ENCODE measurements at regions not wholly inside any gene's neighbourhood (a gene's known extent, or its start where the extent isn't known, plus 50 kb on each side); places are given as distances from the start of the nearest gene placed in this dataset.

- no peak for FAIRE-seq
- TF ChIP-seq CTCF (IDR thresholded peaks at IDR 0.05; ENCODE audit: insufficient read depth, missing control alignments): no peak
- no peak for DNase-seq (ENCODE audit: insufficient read length, low spot score)
These were observed 201.0 kb upstream of the NEIL3 start for GRCh38 chr4:177108708-177109107.

GRCh38 chr4:177109769-177110168, 199.9 kb upstream of the NEIL3 start:
- FAIRE-seq: no peak
- TF ChIP-seq CTCF (IDR thresholded peaks at IDR 0.05; ENCODE audit: insufficient read depth, missing control alignments): no peak
- DNase-seq (ENCODE audit: insufficient read length, low spot score): no peak

- no peak for TF ChIP-seq CTCF (IDR thresholded peaks at IDR 0.05; ENCODE audit: insufficient read depth, missing control alignments)
- no peak for DNase-seq (ENCODE audit: insufficient read length, low spot score)
- FAIRE-seq: no peak
These were observed 193.5 kb upstream of the NEIL3 start for GRCh38 chr4:177116161-177116560.

- FAIRE-seq (no peak), DNase-seq (ENCODE audit: insufficient read length, low spot score) (no peak)
- no peak for TF ChIP-seq CTCF (IDR thresholded peaks at IDR 0.05; ENCODE audit: insufficient read depth, missing control alignments)
These were observed 192.4 kb upstream of the NEIL3 start for GRCh38 chr4:177117256-177117655.

GRCh38 chr4:177118596-177118995, 191.1 kb upstream of the NEIL3 start:
- TF ChIP-seq CTCF (IDR thresholded peaks at IDR 0.05; ENCODE audit: insufficient read depth, missing control alignments): no peak
- DNase-seq (ENCODE audit: insufficient read length, low spot score): no peak
- no peak for FAIRE-seq

- no peak for DNase-seq (ENCODE audit: insufficient read length, low spot score)
- FAIRE-seq: no peak
- no peak for TF ChIP-seq CTCF (IDR thresholded peaks at IDR 0.05; ENCODE audit: insufficient read depth, missing control alignments)
These were observed 190.6 kb upstream of the NEIL3 start for GRCh38 chr4:177119021-177119471.

GRCh38 chr4:177119691-177120090, 190.0 kb upstream of the NEIL3 start:
- DNase-seq (ENCODE audit: insufficient read length, low spot score) (no peak), FAIRE-seq (no peak)
- no peak for TF ChIP-seq CTCF (IDR thresholded peaks at IDR 0.05; ENCODE audit: insufficient read depth, missing control alignments)
